Breast epithelium (tissue), 3 donors: ENCODE measurements at regions not wholly inside any gene's neighbourhood (a gene's known extent, or its start where the extent isn't known, plus 50 kb on each side); places are given as distances from the start of the nearest gene placed in this dataset.

ENCODE experiments used
- CTCF ChIP-seq, 3 donors: fragments of 450-650 bp; IDR thresholded peaks; one replicate each; pipeline ENCODE4 v1.5.1; 2016 to 2017; ENCODE audit warnings: antibody characterized with exemption in 3 of 3, mild to moderate bottlenecking in 3 of 3, moderate library complexity in 3 of 3
- POLR2A ChIP-seq: fragments of 450-650 bp; IDR thresholded peaks from one replicate; pipeline ENCODE4 v1.6.1; 2016; ENCODE audit warnings: antibody characterized with exemption, mild to moderate bottlenecking, moderate library complexity
- POLR2AphosphoS5 ChIP-seq, 3 donors: sonication (generic); formaldehyde crosslinking; IDR thresholded peaks; one replicate each; pipeline ENCODE4 v1.6.1; 2017; ENCODE audit warnings: antibody characterized with exemption in 3 of 3

- no peak for TF ChIP-seq CTCF (IDR thresholded peaks at IDR 0.05)
- TF ChIP-seq POLR2AphosphoS5 (IDR thresholded peaks at IDR 0.05) = no peak
- TF ChIP-seq POLR2A = no peak
These were observed 182.4 kb downstream of the BRD1 start for GRCh38 chr22:49645257-49645656.
